ENCODE measurements at regions not wholly inside any gene's neighbourhood (a gene's known extent, or its start where the extent isn't known, plus 50 kb on each side); places are given as distances from the start of the nearest gene placed in this dataset.

DNA sequence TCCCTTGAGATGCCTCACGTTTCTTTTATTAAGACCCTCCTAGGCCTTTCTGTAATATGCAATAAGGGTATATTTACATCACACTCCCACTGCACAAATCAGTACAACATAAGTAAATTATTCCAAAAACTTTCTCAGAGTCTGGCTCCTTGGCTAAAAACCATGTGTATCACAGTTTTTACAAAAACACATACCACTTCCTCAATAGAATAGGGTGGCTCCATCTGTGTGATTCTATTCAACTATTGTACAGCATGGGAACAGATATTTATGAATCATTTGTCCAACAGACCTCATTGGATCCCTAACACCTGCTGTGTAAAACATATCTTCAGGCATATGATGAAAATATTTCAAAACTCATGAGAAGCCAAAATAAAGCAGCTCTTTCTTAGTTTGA lies 502.7 kb downstream of the EFNA5 start:
- TF ChIP-seq, protein P1, sequence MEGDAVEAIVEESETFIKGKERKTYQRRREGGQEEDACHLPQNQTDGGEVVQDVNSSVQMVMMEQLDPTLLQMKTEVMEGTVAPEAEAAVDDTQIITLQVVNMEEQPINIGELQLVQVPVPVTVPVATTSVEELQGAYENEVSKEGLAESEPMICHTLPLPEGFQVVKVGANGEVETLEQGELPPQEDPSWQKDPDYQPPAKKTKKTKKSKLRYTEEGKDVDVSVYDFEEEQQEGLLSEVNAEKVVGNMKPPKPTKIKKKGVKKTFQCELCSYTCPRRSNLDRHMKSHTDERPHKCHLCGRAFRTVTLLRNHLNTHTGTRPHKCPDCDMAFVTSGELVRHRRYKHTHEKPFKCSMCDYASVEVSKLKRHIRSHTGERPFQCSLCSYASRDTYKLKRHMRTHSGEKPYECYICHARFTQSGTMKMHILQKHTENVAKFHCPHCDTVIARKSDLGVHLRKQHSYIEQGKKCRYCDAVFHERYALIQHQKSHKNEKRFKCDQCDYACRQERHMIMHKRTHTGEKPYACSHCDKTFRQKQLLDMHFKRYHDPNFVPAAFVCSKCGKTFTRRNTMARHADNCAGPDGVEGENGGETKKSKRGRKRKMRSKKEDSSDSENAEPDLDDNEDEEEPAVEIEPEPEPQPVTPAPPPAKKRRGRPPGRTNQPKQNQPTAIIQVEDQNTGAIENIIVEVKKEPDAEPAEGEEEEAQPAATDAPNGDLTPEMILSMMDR (conservative IDR thresholded peaks at IDR 0.05 in 1 of 2, IDR thresholded peaks at IDR 0.05 in 1 of 2; ENCODE audit: extremely low read depth in 1 of 2, insufficient read depth in 1 of 2, low read depth in 1 of 2, low read length in 2 of 2): no peak
- no peak for TF ChIP-seq EZH2 (IDR thresholded peaks at IDR 0.05; ENCODE audit: borderline replicate concordance, low read length)

Data from mammary epithelial cell (primary cell).